CD4-positive, CD25-positive, alpha-beta regulatory T cell (primary cell): ENCODE measurements at regions not wholly inside any gene's neighbourhood (a gene's known extent, or its start where the extent isn't known, plus 50 kb on each side); places are given as distances from the start of the nearest gene placed in this dataset.
"Not testable (repeated sequence)": the region's sequence is repeated elsewhere in the genome, so short reads cannot be mapped to it uniquely, and the experiment has no call there.

Experiments used
- ATAC-seq, 2 donors: fragments of 150-1000 bp; cut with Tn5 transposase; one replicate each; pipeline ENCODE4 v1.10.0; 2021; ENCODE audit warnings: low read depth in 2 of 2, moderate number of reproducible peaks in 2 of 2, moderate library complexity in 1 of 2
- DNase-seq, 3 donors: peaks; one replicate each; pipeline versions ENCODE4 v3.0.0 to v3.0.0-alpha.2; 2012 to 2022; ENCODE audit warnings: mixed read lengths in 1 of 3
- H3K27ac ChIP-seq: one replicate; pipeline ENCODE4 v1.7.0; 2013; ENCODE audit warnings: mild to moderate bottlenecking, low read length; ENCODE audit not compliant: insufficient read depth, poor library complexity, severe bottlenecking
- H3K27me3 ChIP-seq: one replicate; pipeline ENCODE4 v1.7.0; 2013; ENCODE audit warnings: low read length; ENCODE audit not compliant: control insufficient read depth, insufficient read depth
- H3K36me3 ChIP-seq: one replicate; pipeline ENCODE4 v1.7.0; 2013; ENCODE audit warnings: mild to moderate bottlenecking, low read length, moderate library complexity; ENCODE audit not compliant: control insufficient read depth, insufficient read depth
- H3K4me1 ChIP-seq: 2 replicates; pipeline ENCODE4 v1.7.0; 2013; ENCODE audit warnings: mild to moderate bottlenecking, low read length; ENCODE audit not compliant: insufficient read depth, control insufficient read depth, poor library complexity, severe bottlenecking
- H3K4me3 ChIP-seq: one replicate; pipeline ENCODE4 v1.7.0; 2013; ENCODE audit warnings: low read depth, mild to moderate bottlenecking, low read length, moderate library complexity
- H3K9me3 ChIP-seq, 2 experiments: 1 replicate in 1 of 2; 2 replicates in 1 of 2; pipeline ENCODE4 v1.7.0; 2013; ENCODE audit warnings: low read length in 2 of 2, mild to moderate bottlenecking in 1 of 2, moderate library complexity in 1 of 2; ENCODE audit not compliant: control insufficient read depth in 2 of 2
- H3K27ac Mint-ChIP-seq, 3 donors: one replicate each; pipeline ENCODE4 v1.8.0; 2020 to 2022; ENCODE audit warnings: mild to moderate bottlenecking in 3 of 3, mixed read lengths in 3 of 3, moderate library complexity in 2 of 3
- H3K27me3 Mint-ChIP-seq: one replicate; pipeline ENCODE4 v1.8.0; 2022; ENCODE audit warnings: mild to moderate bottlenecking, mixed read lengths
- H3K36me3 Mint-ChIP-seq: one replicate; pipeline ENCODE4 v1.8.0; 2020; ENCODE audit warnings: mixed read lengths
- H3K4me1 Mint-ChIP-seq, 4 donors: one replicate each; pipeline ENCODE4 v1.8.0; 2020 to 2022; ENCODE audit warnings: mixed read lengths in 4 of 4, mild to moderate bottlenecking in 1 of 4
- H3K4me3 Mint-ChIP-seq, 4 donors: one replicate each; pipeline ENCODE4 v1.8.0; 2020 to 2022; ENCODE audit warnings: mild to moderate bottlenecking in 4 of 4, mixed read lengths in 4 of 4, moderate library complexity in 3 of 4
- H3K9me3 Mint-ChIP-seq, 7 donors: one replicate each; pipeline ENCODE4 v1.8.0; 2020 to 2022; ENCODE audit warnings: mixed read lengths in 7 of 7, mild to moderate bottlenecking in 3 of 7, moderate library complexity in 2 of 7

DNA sequence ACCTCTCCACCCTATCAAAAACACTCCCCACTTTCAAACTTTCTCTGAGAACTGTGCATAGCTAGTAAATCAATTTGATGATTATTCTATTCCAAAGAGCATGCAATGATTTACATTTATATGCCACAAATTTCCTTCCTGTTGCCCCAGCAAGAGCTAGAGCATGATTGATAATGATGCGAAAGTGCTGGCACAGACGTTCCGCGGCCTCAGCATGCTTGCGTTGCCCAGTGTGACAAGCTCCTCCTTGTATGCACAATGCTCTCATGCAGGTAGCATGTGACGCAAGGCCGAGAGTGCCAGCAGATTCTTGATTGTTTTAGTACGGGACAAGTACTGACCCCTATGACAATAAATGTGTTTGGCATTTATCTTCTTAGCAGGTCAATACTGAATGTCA lies 696.3 kb upstream of the SLC35B3 start:
- Histone ChIP-seq H3K9me3 (no peaks in the 10 kb centered on the region), H3K27me3 (no peaks in the 10 kb centered on the region), H3K27ac (no peak overlapping the region), H3K36me3 (no peaks in the 10 kb centered on the region), H3K4me1 (no peaks in the 10 kb centered on the region), H3K4me3 (no peak overlapping the region)
- H3K36me3 Mint-ChIP-seq = no peaks in the 10 kb centered on the region
- H3K4me1 Mint-ChIP-seq = no peaks in the 10 kb centered on the region
- H3K27ac Mint-ChIP-seq = no peak overlapping the region
- no peak for DNase-seq
- peaks cover 0 to 11% (median 3%) of the 10 kb centered on the region in 7 donors for H3K9me3 Mint-ChIP-seq
- H3K27me3 Mint-ChIP-seq = no peaks in the 10 kb centered on the region
- no peak for ATAC-seq
- H3K4me3 Mint-ChIP-seq = no peak overlapping the region

DNA sequence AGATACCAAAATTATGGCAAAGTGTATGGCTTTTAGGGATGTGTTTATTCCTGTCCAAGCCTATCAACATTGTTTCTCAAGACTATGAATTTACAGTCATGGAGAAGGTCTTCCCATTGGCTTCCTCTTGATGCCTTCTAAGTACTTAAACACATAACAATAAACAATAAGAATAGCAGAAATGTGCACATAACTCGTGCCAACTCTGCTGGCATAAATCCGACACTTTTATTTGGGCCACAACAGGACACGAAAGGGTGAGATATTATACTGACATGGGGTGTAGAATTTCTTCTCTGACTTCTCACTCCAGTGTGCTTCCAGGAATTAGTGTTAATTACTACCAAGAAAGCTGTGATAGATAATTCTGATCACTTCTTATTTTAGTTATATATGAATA lies 695.9 kb upstream of the SLC35B3 start:
- Mint-ChIP-seq H3K4me3 (no peak overlapping the region), H3K36me3 (no peaks in the 10 kb centered on the region), H3K27me3 (no peaks in the 10 kb centered on the region), H3K9me3 (peaks cover 0 to 11% (median 3%) of the 10 kb centered on the region in 7 donors), H3K4me1 (no peaks in the 10 kb centered on the region), H3K27ac (no peak overlapping the region)
- DNase-seq (no peak), ATAC-seq (no peak)
- H3K9me3 ChIP-seq = no peaks in the 10 kb centered on the region
- H3K27me3 ChIP-seq = no peaks in the 10 kb centered on the region
- H3K36me3 ChIP-seq = no peaks in the 10 kb centered on the region
- H3K4me3 ChIP-seq = no peak overlapping the region
- no peaks in the 10 kb centered on the region for H3K4me1 ChIP-seq
- no peak overlapping the region for H3K27ac ChIP-seq

DNA sequence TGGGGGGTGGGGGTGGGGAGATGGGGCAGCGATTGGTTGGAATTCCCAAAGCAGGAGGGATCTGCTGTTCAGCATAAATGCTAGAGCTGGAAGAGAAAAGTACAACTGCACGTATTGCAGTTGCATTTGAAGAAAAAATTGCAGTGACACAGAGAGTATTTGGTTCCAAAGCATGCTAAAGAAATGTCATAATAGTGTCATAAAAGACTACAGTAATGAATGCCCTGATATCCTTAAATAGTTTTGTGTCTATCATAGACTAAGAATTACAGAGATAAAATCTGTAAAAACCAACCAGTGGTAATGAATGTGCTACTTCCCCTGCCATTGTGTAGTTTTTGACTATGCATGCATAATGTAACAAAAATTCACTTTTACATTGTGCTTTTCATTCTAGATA lies 693.6 kb upstream of the SLC35B3 start:
- no peaks in the 10 kb centered on the region for H3K36me3 ChIP-seq
- no peaks in the 10 kb centered on the region for H3K27me3 ChIP-seq
- no peaks in the 10 kb centered on the region for H3K9me3 ChIP-seq
- H3K36me3 Mint-ChIP-seq = no peaks in the 10 kb centered on the region
- no peaks in the 10 kb centered on the region for H3K27me3 Mint-ChIP-seq
- no peaks in the 10 kb centered on the region for H3K4me1 ChIP-seq
- H3K4me1 Mint-ChIP-seq = no peaks in the 10 kb centered on the region
- ATAC-seq = no peak
- no peak overlapping the region for H3K4me3 ChIP-seq
- no peak for DNase-seq
- no peak overlapping the region for H3K27ac Mint-ChIP-seq
- H3K9me3 Mint-ChIP-seq = peaks cover 0 to 14% (median 3%) of the 10 kb centered on the region in 7 donors
- no peak overlapping the region for H3K27ac ChIP-seq
- H3K4me3 Mint-ChIP-seq = no peak overlapping the region

DNA sequence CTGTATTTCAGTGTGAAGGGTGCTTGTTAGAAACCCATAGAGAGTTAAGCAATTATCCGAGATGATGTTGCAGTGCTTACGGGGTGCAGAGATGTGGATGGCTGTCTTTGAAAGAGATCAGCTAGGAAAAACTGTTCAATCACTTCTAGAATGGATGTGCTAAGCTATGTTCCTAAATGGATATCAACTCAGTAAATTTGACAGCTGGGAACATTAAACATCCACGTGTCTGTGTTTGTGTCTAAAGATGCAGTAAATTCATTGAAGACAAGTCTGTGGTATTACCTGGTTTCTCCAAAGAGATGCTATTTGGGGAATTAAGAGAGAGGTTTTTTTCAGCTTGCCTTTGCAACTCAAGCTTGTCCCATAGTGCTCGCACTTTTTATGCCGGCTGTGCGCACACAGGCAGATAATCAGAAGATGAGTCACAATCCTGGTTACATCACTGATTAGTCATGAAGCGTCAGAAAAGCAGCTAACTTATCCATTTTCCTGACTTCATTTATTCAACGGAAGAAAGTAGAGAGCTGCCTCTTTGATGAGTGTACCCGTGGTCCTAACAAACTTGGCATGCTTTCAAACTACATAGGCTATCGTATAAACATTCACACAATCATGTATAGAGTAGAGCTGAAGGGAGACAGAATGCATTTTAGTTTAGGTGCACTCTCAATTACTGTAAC lies 691.7 kb upstream of the SLC35B3 start:
- no peaks in the 10 kb centered on the region for H3K27me3 Mint-ChIP-seq
- no peaks in the 10 kb centered on the region for H3K4me1 Mint-ChIP-seq
- Histone ChIP-seq H3K4me3 (no peak overlapping the region), H3K4me1 (no peaks in the 10 kb centered on the region), H3K36me3 (no peaks in the 10 kb centered on the region), H3K27ac (no peak overlapping the region), H3K9me3 (no peaks in the 10 kb centered on the region), H3K27me3 (no peaks in the 10 kb centered on the region)
- no peak overlapping the region for H3K4me3 Mint-ChIP-seq
- no peaks in the 10 kb centered on the region for H3K36me3 Mint-ChIP-seq
- H3K9me3 Mint-ChIP-seq = peaks cover 0 to 14% (median 3%) of the 10 kb centered on the region in 7 donors
- no peak overlapping the region for H3K27ac Mint-ChIP-seq
- ATAC-seq = no peak
- DNase-seq = no peak

GRCh38 chr6:9126034-9126433 lies 690.7 kb upstream of the SLC35B3 start:
- H3K9me3 Mint-ChIP-seq = peaks cover 0 to 14% (median 3%) of the 10 kb centered on the region in 7 donors
- H3K4me3 Mint-ChIP-seq, ATAC-seq, H3K36me3 Mint-ChIP-seq, H3K27me3 ChIP-seq, H3K4me3 ChIP-seq, H3K4me1 ChIP-seq, H3K9me3 ChIP-seq, H3K27ac ChIP-seq, H3K36me3 ChIP-seq, H3K4me1 Mint-ChIP-seq, H3K27me3 Mint-ChIP-seq, H3K27ac Mint-ChIP-seq, DNase-seq: not testable (repeated sequence)

DNA sequence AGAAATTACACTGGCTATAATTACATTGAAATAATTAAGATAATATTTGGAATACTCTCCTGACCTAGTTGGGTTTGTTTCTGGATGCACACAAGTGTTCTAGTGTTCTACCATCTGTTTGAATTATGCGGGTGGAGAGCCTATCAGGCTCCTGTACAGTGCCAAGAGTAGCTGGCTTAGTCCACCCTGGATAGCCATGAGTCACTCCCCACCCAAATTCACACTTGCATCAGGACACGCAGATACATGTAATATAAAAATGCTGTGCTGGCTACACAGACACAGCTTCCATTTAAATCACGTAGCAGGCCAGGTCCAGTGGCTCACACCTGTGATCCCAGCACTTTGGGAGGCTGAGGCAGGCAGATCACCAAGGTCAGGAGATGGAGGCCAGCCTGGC lies 686.2 kb upstream of the SLC35B3 start:
- no peak overlapping the region for H3K27ac Mint-ChIP-seq
- peaks cover 0 to 8% (median 3%) of the 10 kb centered on the region in 7 donors for H3K9me3 Mint-ChIP-seq
- no peaks in the 10 kb centered on the region for H3K4me1 Mint-ChIP-seq
- Histone ChIP-seq H3K9me3 (no peaks in the 10 kb centered on the region), H3K4me1 (no peaks in the 10 kb centered on the region), H3K27ac (no peak overlapping the region), H3K4me3 (no peak overlapping the region), H3K36me3 (no peaks in the 10 kb centered on the region), H3K27me3 (no peaks in the 10 kb centered on the region)
- ATAC-seq = no peak
- no peak for DNase-seq
- no peak overlapping the region for H3K4me3 Mint-ChIP-seq
- no peaks in the 10 kb centered on the region for H3K27me3 Mint-ChIP-seq
- H3K36me3 Mint-ChIP-seq = no peaks in the 10 kb centered on the region

GRCh38 chr6:9116026-9116425 lies 680.7 kb upstream of the SLC35B3 start:
- H3K9me3 Mint-ChIP-seq = peaks cover 0 to 9% (median 2%) of the 10 kb centered on the region in 7 donors
- H3K27me3 Mint-ChIP-seq = no peaks in the 10 kb centered on the region
- ATAC-seq = no peak

DNA sequence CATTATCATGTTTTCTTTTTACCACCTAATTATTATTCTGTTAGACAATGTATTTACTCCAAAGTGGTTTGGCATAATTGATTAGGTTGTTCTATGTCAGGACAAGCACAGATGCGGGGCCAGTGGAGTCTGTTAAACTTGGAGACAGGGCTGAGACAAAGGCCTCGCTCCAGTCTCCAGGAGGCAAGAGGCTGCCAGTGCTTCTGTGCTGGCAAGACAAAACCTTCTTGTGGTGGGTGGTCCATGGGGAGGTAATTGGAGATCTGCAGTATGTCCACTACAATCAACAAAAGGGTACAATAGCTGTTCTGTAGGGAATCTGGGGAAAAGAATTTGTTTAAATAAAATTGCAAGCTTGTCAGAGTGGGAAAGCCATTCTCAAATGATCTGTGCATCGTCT lies 677.2 kb upstream of the SLC35B3 start:
- Histone ChIP-seq H3K4me3 (no peak overlapping the region), H3K9me3 (no peaks in the 10 kb centered on the region), H3K27ac (no peak overlapping the region), H3K4me1 (no peaks in the 10 kb centered on the region), H3K27me3 (no peaks in the 10 kb centered on the region), H3K36me3 (no peaks in the 10 kb centered on the region)
- no peak overlapping the region for H3K27ac Mint-ChIP-seq
- H3K36me3 Mint-ChIP-seq = no peaks in the 10 kb centered on the region
- no peak for DNase-seq
- ATAC-seq = no peak
- no peaks in the 10 kb centered on the region for H3K4me1 Mint-ChIP-seq
- no peak overlapping the region for H3K4me3 Mint-ChIP-seq
- peaks cover 0 to 7% (median 0%) of the 10 kb centered on the region in 7 donors for H3K9me3 Mint-ChIP-seq
- no peaks in the 10 kb centered on the region for H3K27me3 Mint-ChIP-seq

More at GRCh38 chr6:9116026-9116425, 680.7 kb upstream of the SLC35B3 start:
- H3K27ac Mint-ChIP-seq = no peak overlapping the region
- no peaks in the 10 kb centered on the region for H3K36me3 Mint-ChIP-seq
- no peaks in the 10 kb centered on the region for H3K4me1 ChIP-seq
- no peak for DNase-seq
- H3K27ac ChIP-seq = no peak overlapping the region
- H3K4me3 ChIP-seq = no peak overlapping the region
- no peaks in the 10 kb centered on the region for H3K36me3 ChIP-seq
- no peaks in the 10 kb centered on the region for H3K9me3 ChIP-seq
- H3K4me1 Mint-ChIP-seq = no peaks in the 10 kb centered on the region
- H3K4me3 Mint-ChIP-seq = no peak overlapping the region
- no peaks in the 10 kb centered on the region for H3K27me3 ChIP-seq
